ENCODE measurements at regions not wholly inside any gene's neighbourhood (a gene's known extent, or its start where the extent isn't known, plus 50 kb on each side); places are given as distances from the start of the nearest gene placed in this dataset.

DNA sequence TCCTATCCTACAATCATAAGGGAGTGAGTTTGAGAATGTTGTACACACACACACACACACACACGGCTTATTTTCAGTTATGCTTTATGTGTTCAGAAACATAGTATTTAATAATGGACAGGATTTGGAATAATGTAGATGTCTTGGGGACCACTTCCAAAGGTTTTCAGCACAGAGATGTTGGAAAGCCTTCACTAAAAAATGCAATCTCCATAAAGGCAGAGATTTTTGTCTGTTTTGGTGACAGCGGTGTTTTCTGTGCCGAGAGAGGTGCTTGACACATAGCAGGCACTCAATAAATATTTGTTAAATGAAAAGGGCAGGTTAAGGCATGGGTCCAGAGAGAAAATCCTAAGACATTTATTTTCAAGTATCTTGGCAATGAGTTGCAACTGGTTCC is 428.2 kb upstream of the RGMA start:
- TF ChIP-seq, protein P1, sequence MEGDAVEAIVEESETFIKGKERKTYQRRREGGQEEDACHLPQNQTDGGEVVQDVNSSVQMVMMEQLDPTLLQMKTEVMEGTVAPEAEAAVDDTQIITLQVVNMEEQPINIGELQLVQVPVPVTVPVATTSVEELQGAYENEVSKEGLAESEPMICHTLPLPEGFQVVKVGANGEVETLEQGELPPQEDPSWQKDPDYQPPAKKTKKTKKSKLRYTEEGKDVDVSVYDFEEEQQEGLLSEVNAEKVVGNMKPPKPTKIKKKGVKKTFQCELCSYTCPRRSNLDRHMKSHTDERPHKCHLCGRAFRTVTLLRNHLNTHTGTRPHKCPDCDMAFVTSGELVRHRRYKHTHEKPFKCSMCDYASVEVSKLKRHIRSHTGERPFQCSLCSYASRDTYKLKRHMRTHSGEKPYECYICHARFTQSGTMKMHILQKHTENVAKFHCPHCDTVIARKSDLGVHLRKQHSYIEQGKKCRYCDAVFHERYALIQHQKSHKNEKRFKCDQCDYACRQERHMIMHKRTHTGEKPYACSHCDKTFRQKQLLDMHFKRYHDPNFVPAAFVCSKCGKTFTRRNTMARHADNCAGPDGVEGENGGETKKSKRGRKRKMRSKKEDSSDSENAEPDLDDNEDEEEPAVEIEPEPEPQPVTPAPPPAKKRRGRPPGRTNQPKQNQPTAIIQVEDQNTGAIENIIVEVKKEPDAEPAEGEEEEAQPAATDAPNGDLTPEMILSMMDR (IDR thresholded peaks at IDR 0.05) = no peak
- no peak for TF ChIP-seq POLR2A (IDR thresholded peaks at IDR 0.05)
